Naive B cell (primary cell): ENCODE measurements at regions not wholly inside any gene's neighbourhood (a gene's known extent, or its start where the extent isn't known, plus 50 kb on each side); places are given as distances from the start of the nearest gene placed in this dataset.
"Not testable (repeated sequence)": the region's sequence is repeated elsewhere in the genome, so short reads cannot be mapped to it uniquely, and the experiment has no call there.

Experiments
- ATAC-seq, 2 donors: fragments of 150-1000 bp; cut with Tn5 transposase; 2 replicates each; pipeline ENCODE4 v1.10.0; 2021; ENCODE audit warnings: low read depth in 2 of 2, mild to moderate bottlenecking in 2 of 2, moderate library complexity in 2 of 2
- DNase-seq: peaks from one replicate; pipeline ENCODE4 v3.0.0; 2022
- H3K27ac Mint-ChIP-seq, 6 donors: one replicate each; pipeline ENCODE4 v1.8.0; 2020 to 2022; ENCODE audit warnings: mild to moderate bottlenecking in 6 of 6, mixed read lengths in 6 of 6, moderate library complexity in 5 of 6, inconsistent platforms in 2 of 6
- H3K27me3 Mint-ChIP-seq, 3 donors: one replicate each; pipeline ENCODE4 v1.8.0; 2021 to 2022; ENCODE audit warnings: mixed read lengths in 3 of 3, mild to moderate bottlenecking in 1 of 3
- H3K36me3 Mint-ChIP-seq, 2 donors: one replicate each; pipeline ENCODE4 v1.8.0; 2020 to 2022; ENCODE audit warnings: mixed read lengths in 2 of 2, inconsistent platforms in 1 of 2, mild to moderate bottlenecking in 1 of 2
- H3K4me1 Mint-ChIP-seq, 3 donors: one replicate each; pipeline ENCODE4 v1.8.0; 2020 to 2022; ENCODE audit warnings: mixed read lengths in 3 of 3, inconsistent platforms in 1 of 3, mild to moderate bottlenecking in 1 of 3, moderate library complexity in 1 of 3
- H3K4me3 Mint-ChIP-seq, 8 donors: one replicate each; pipeline ENCODE4 v1.8.0; 2020 to 2022; ENCODE audit warnings: mild to moderate bottlenecking in 8 of 8, mixed read lengths in 8 of 8, moderate library complexity in 8 of 8, inconsistent platforms in 2 of 8
- H3K9me3 Mint-ChIP-seq, 7 donors: one replicate each; pipeline ENCODE4 v1.8.0; 2020 to 2022; ENCODE audit warnings: mixed read lengths in 7 of 7, mild to moderate bottlenecking in 5 of 7, inconsistent platforms in 2 of 7, moderate library complexity in 1 of 7

DNA sequence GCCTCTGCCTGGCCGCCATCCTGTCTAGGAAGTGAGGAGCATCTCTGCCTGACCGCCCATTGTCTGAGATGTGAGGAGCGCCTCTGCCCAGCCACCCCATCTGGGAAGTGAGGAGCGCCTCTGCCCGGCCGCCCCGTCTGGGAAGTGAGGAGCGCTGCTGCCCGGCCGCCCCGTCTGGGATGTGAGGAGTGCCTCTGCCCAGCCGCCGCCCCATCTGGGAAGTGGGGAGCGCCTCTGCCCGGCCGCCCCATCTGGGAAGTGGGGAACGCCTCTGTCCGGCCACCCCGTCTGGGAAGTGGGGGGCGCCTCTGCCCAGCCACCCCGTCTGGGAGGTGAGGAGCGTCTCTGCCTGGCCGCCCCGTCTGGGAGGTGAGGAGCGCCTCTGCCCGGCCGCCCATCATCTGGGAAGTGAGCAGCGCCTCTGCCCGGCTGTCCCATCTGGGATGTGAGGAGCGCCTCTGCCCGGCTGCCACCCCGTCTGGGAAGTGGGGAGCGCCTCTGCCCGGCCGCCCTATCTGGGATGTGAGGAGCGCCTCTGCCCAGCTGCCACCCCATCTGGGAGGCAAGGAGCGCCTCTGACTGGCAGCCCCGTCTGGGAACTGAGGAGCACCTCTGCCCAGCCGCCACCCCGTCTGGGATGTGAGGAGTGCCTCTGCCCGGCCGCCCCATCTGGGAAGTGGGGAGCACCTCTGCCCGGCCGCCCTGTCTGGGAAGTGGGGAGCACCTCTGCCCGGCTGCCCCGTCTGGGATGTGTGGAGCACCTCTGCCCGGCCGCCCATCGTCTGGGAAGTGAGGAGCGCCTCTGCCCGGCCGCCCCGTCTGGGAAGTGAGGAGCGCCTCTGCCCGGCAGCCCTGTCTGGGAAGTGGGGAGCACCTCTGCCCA, 787.3 kb downstream of the PLA2G4A start:
- H3K27me3 Mint-ChIP-seq, ATAC-seq, H3K4me3 Mint-ChIP-seq, H3K36me3 Mint-ChIP-seq, H3K27ac Mint-ChIP-seq, H3K4me1 Mint-ChIP-seq, DNase-seq: not testable (repeated sequence)
- peaks cover 5 to 17% (median 12%) of the 10 kb centered on the region in 7 donors for H3K9me3 Mint-ChIP-seq

GRCh38 chr1:187616830-187617229, 788.1 kb downstream of the PLA2G4A start:
- H3K4me3 Mint-ChIP-seq, H3K4me1 Mint-ChIP-seq, ATAC-seq, H3K27me3 Mint-ChIP-seq, H3K36me3 Mint-ChIP-seq, DNase-seq: not testable (repeated sequence)
- peaks cover 5 to 18% (median 12%) of the 10 kb centered on the region in 7 donors for H3K9me3 Mint-ChIP-seq
- H3K27ac Mint-ChIP-seq = peak overlapping the region in 1 of 6 donors; percentile 21

DNA sequence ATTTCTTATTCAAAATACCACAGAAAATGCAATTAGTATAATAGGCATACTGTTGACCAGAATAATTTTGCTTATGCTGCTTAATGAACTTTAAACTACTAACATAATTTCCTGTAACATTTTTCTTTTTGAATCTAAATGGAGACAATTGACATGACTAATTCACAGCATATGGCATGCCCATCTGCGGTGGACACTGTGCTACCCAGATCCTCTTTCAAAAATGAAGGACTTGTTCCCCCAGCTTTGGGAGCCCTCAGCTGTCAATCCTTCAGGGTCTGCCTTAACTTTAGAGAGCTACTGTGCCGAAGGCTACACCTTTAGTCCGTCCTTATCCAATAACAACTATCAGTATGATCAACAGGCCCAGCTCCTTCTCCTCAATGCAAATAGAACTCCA, 789.0 kb downstream of the PLA2G4A start:
- no peaks in the 10 kb centered on the region for H3K4me1 Mint-ChIP-seq
- H3K9me3 Mint-ChIP-seq = peaks cover 3 to 18% (median 12%) of the 10 kb centered on the region in 7 donors
- no peaks in the 10 kb centered on the region for H3K27me3 Mint-ChIP-seq
- ATAC-seq (no peak), DNase-seq (no peak)
- H3K36me3 Mint-ChIP-seq = no peaks in the 10 kb centered on the region
- H3K4me3 Mint-ChIP-seq = no peak overlapping the region
- no peak overlapping the region for H3K27ac Mint-ChIP-seq

- no peaks in the 10 kb centered on the region for H3K4me1 Mint-ChIP-seq
- ATAC-seq (no peak), DNase-seq (no peak)
- no peaks in the 10 kb centered on the region for H3K36me3 Mint-ChIP-seq
- no peaks in the 10 kb centered on the region for H3K27me3 Mint-ChIP-seq
- no peak overlapping the region for H3K4me3 Mint-ChIP-seq
- peaks cover 0 to 17% (median 12%) of the 10 kb centered on the region in 7 donors for H3K9me3 Mint-ChIP-seq
- no peak overlapping the region for H3K27ac Mint-ChIP-seq
Observed at GRCh38 chr1:187619175-187619574, 790.4 kb downstream of the PLA2G4A start.

- Mint-ChIP-seq H3K36me3 (no peaks in the 10 kb centered on the region), H3K4me3 (no peak overlapping the region), H3K4me1 (no peaks in the 10 kb centered on the region), H3K27ac (no peak overlapping the region), H3K27me3 (no peaks in the 10 kb centered on the region), H3K9me3 (peaks cover 0 to 15% (median 7%) of the 10 kb centered on the region in 7 donors)
- no peak for DNase-seq
- no peak for ATAC-seq
Observed at GRCh38 chr1:187621951-187622350, 793.2 kb downstream of the PLA2G4A start.

GRCh38 chr1:187622545-187622944, 793.8 kb downstream of the PLA2G4A start:
- peaks cover 0 to 15% (median 7%) of the 10 kb centered on the region in 7 donors for H3K9me3 Mint-ChIP-seq
- no peak for DNase-seq
- no peaks in the 10 kb centered on the region for H3K36me3 Mint-ChIP-seq
- no peaks in the 10 kb centered on the region for H3K27me3 Mint-ChIP-seq
- no peak overlapping the region for H3K4me3 Mint-ChIP-seq
- H3K27ac Mint-ChIP-seq = no peak overlapping the region
- no peak for ATAC-seq
- H3K4me1 Mint-ChIP-seq = no peaks in the 10 kb centered on the region

DNA sequence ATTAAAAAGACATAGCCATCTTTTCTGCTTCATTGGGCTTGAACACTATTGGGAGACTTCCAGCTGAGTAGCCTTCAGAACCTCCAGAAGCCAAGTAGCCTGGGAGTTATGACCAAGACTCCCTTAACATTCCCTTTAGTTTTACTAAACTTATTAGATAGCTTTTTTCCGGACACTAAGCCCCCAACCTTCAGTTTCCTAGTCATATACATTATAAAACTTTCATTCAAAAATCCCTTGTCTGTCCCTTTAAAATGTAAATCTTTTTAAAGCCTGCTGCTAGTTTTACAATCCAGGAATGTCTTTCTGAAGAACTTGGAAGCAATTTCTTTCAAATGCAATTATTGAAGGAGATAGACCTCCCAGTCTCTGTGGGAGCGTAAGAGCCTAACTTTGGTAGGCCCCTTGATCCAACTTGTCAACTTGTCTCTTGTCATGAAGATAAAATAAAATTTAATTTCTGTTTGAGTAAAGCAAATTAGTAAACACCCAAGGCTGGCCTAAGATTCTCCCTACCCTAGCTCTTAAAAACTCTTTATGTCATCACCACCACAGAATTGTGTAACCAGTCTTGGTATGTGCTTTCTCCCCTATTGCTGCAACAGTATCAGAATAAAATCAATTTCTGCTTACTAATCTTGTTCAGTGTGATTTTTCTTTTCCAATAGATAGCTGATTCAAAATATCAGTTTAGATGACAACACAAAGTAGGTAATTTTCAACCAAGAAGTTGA, 796.2 kb downstream of the PLA2G4A start:
- Mint-ChIP-seq H3K4me3 (no peak overlapping the region), H3K9me3 (peaks cover 0 to 7% (median 3%) of the 10 kb centered on the region in 7 donors)
- ATAC-seq = no peak

GRCh38 chr1:187626056-187626455, 797.3 kb downstream of the PLA2G4A start:
- ATAC-seq (no peak), DNase-seq (no peak)
- H3K9me3 Mint-ChIP-seq = peaks cover 0 to 17% (median 7%) of the 10 kb centered on the region in 7 donors
- H3K27ac Mint-ChIP-seq = no peak overlapping the region
- no peak overlapping the region for H3K4me3 Mint-ChIP-seq
- H3K36me3 Mint-ChIP-seq = no peaks in the 10 kb centered on the region
- H3K4me1 Mint-ChIP-seq = no peaks in the 10 kb centered on the region
- H3K27me3 Mint-ChIP-seq = no peaks in the 10 kb centered on the region

More for the DNA sequence above, 796.2 kb downstream of the PLA2G4A start:
- no peak for DNase-seq
- H3K36me3 Mint-ChIP-seq = no peaks in the 10 kb centered on the region
- no peak overlapping the region for H3K27ac Mint-ChIP-seq
- H3K4me1 Mint-ChIP-seq = no peaks in the 10 kb centered on the region
- H3K27me3 Mint-ChIP-seq = no peaks in the 10 kb centered on the region

- no peak for ATAC-seq
- DNase-seq = no peak
- peaks cover 3 to 21% (median 7%) of the 10 kb centered on the region in 7 donors for H3K9me3 Mint-ChIP-seq
- H3K36me3 Mint-ChIP-seq = no peaks in the 10 kb centered on the region
- H3K4me3 Mint-ChIP-seq = no peak overlapping the region
- no peaks in the 10 kb centered on the region for H3K4me1 Mint-ChIP-seq
- H3K27ac Mint-ChIP-seq = no peak overlapping the region
- no peaks in the 10 kb centered on the region for H3K27me3 Mint-ChIP-seq
Observed at GRCh38 chr1:187627516-187627915, 798.8 kb downstream of the PLA2G4A start.

DNA sequence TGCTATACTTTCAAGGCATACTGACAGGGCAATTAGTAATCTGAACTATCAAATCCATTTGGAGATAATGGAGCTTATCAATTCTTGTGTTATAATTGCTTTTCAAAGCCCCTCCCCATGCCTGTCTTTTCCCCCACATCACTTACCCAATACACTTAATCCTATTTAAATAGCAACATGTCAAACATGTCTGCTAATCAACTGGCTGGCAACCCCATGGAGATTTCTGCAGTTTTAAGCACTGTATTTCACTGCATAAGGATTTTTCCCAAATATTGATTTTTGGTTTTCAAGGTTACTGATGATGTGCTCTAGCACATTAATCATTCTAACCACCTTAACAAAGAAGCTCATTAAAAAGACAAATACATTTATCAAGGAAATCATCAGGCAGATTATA, 800.3 kb downstream of the PLA2G4A start:
- H3K4me3 Mint-ChIP-seq = no peak overlapping the region
- ATAC-seq = no peak
- no peaks in the 10 kb centered on the region for H3K27me3 Mint-ChIP-seq
- no peaks in the 10 kb centered on the region for H3K4me1 Mint-ChIP-seq
- DNase-seq = no peak
- H3K27ac Mint-ChIP-seq = no peak overlapping the region
- H3K36me3 Mint-ChIP-seq = no peaks in the 10 kb centered on the region
- H3K9me3 Mint-ChIP-seq = peaks cover 3 to 21% (median 8%) of the 10 kb centered on the region in 7 donors

DNA sequence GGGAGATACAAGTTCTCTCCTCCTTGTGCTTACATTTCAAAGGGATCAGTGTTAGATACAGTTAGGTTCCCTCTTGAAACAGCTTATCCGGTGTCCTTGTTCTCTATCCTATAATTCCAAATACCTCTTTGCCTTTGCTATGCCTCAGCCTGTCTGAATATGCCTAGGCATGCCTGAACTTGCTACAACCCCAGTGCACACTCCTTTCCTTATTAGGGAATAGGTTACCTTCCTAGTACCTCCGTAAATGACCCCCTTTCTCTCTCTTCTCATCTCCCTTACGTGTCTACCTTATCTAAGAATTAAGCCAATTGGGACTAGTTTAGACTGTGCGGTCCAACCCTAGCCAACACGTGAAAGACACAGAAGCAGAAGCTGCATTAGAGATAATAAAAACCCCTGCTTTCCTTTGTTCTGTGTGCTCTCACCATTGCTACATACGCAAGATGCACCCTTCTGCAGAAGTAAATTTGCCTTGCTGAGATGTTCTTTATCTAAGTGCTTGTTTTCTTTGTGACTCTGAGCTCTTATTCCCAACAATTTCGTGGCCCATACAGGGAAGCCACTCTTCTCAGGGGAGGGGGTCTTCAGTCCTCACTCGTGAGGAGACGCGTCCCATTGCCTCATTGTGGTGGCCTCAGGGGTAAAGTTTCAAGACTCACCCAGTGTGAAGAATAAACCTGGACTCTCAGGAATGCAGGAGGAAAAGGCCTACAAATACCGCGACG, 802.1 kb downstream of the PLA2G4A start:
- Mint-ChIP-seq H3K36me3 (no peaks in the 10 kb centered on the region), H3K4me3 (no peak overlapping the region)

GRCh38 chr1:187631381-187631675, 802.6 kb downstream of the PLA2G4A start:
- ATAC-seq (no peak), DNase-seq (no peak)
- Mint-ChIP-seq H3K27me3 (no peaks in the 10 kb centered on the region), H3K27ac (no peak overlapping the region), H3K4me1 (no peaks in the 10 kb centered on the region), H3K9me3 (peaks cover 5 to 28% (median 11%) of the 10 kb centered on the region in 7 donors), H3K36me3 (no peaks in the 10 kb centered on the region), H3K4me3 (no peak overlapping the region)

More for the DNA sequence above, 802.1 kb downstream of the PLA2G4A start:
- Mint-ChIP-seq H3K27me3 (no peaks in the 10 kb centered on the region), H3K4me1 (no peaks in the 10 kb centered on the region), H3K27ac (no peak overlapping the region), H3K9me3 (peaks cover 6 to 28% (median 11%) of the 10 kb centered on the region in 7 donors)
- DNase-seq (no peak), ATAC-seq (no peak)

DNA sequence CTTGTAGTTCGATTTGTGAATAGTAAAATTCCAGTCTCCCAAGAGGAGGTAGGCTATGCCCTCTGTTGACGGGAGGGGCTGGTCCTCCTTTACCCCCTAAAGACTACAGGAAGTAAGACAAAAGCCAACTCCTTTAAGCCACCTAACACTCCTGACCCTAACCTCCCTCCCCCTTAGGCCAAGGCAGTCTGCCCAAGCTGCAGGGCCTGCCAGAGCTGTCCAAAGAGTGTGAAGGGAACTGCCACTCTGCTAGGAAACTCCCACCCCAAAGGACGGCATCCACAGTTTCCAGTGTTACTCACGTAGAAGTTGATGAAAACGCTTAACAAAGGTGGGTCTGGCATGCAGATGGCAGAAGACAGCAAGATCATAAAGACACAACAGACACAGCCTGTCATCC, 803.2 kb downstream of the PLA2G4A start:
- ATAC-seq (no peak), DNase-seq (no peak)
- Mint-ChIP-seq H3K36me3 (no peaks in the 10 kb centered on the region), H3K9me3 (peaks cover 6 to 28% (median 13%) of the 10 kb centered on the region in 7 donors), H3K4me3 (no peak overlapping the region), H3K4me1 (no peaks in the 10 kb centered on the region), H3K27me3 (no peaks in the 10 kb centered on the region), H3K27ac (no peak overlapping the region)
